ENCODE measurements at regions not wholly inside any gene's neighbourhood (a gene's known extent, or its start where the extent isn't known, plus 50 kb on each side); places are given as distances from the start of the nearest gene placed in this dataset.

DNA sequence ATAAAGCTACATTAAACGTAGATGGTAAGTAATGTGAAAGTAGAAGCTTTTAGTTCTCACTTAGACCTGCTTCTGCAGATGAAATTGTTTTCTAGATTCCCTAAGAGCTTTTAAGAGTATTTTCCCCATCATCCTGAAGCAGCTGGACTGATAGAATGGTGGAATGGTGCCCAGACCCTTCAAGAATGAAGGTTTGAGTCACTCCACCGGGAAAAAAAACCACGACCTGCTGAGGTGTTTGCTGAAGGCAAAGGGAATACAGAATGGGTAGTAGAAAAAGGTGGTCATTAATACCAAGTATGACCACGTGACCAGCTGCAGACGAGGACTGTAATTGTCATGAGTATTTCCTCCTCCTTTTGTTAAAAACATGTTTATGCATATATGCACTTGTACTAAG, 79.2 kb upstream of the PTPRZ1 start:
- DNase-seq (no peak), ATAC-seq (no peak)
- Mint-ChIP-seq H3K27me3 (no peaks in the 10 kb centered on the region), H3K4me3 (no peak overlapping the region), H3K36me3 (ENCODE audit: low read depth) (no peaks in the 10 kb centered on the region), H3K4me1 (ENCODE audit: low read depth) (no peaks in the 10 kb centered on the region), H3K27ac (no peak overlapping the region), H3K9me3 (no peaks in the 10 kb centered on the region)
- ChIA-PET CTCF (no interaction called here), POLR2A (no interaction called here)
- intact Hi-C loops (cut with micrococcal nuclease) = no loop called here
- TF ChIP-seq, protein P1, sequence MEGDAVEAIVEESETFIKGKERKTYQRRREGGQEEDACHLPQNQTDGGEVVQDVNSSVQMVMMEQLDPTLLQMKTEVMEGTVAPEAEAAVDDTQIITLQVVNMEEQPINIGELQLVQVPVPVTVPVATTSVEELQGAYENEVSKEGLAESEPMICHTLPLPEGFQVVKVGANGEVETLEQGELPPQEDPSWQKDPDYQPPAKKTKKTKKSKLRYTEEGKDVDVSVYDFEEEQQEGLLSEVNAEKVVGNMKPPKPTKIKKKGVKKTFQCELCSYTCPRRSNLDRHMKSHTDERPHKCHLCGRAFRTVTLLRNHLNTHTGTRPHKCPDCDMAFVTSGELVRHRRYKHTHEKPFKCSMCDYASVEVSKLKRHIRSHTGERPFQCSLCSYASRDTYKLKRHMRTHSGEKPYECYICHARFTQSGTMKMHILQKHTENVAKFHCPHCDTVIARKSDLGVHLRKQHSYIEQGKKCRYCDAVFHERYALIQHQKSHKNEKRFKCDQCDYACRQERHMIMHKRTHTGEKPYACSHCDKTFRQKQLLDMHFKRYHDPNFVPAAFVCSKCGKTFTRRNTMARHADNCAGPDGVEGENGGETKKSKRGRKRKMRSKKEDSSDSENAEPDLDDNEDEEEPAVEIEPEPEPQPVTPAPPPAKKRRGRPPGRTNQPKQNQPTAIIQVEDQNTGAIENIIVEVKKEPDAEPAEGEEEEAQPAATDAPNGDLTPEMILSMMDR (IDR thresholded peaks at IDR 0.05) = no peak

DNA sequence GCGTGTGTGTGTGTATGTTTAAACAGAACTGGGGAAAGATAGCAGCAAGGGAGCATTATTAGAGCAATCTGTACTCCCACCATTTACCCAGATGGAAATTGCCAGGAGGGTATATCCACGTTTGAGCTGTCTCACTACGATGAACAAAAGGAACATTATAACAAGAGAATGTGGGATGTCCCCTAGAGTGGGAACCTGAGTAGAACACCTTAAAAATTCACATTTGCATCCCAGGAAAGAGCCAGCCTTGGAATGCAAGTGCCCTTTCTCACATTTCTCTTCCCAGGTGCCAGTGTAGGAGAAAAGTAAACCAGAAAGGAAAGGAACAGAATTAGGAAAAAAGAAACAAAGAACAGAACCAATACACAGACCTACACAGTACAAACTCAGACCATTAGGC, 95.3 kb upstream of the PTPRZ1 start:
- ATAC-seq = no peak
- Mint-ChIP-seq H3K36me3 (ENCODE audit: low read depth) (no peaks in the 10 kb centered on the region), H3K27me3 (no peaks in the 10 kb centered on the region), H3K9me3 (no peaks in the 10 kb centered on the region), H3K4me3 (no peak overlapping the region), H3K4me1 (ENCODE audit: low read depth) (no peaks in the 10 kb centered on the region), H3K27ac (no peak overlapping the region)
- no peak for DNase-seq
- CTCF ChIA-PET = no interaction called here
- TF ChIP-seq, protein P1 (IDR thresholded peaks at IDR 0.05) = no peak
- POLR2A ChIA-PET = no interaction called here
- intact Hi-C loops (cut with micrococcal nuclease) = no loop called here

DNA sequence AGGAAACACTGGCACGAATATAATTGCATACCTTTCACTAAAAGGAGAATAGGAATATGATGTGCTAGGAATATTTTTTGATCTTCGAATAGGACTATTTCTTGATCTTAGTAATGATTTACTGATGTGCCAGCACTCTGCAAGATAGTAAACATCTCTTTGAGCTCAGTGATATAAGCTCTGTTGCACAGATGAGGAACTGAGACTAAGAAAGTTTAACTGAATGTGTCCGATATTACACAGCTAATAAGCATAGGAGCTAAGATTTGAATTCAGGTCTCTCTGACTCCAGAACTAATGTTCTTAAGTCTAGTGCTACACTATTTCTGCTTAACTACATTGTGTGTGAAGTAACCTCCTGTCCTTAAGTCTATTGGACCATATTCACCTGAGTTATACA, 98.4 kb upstream of the PTPRZ1 start:
- Mint-ChIP-seq H3K4me3 (no peak overlapping the region), H3K4me1 (ENCODE audit: low read depth) (no peaks in the 10 kb centered on the region), H3K9me3 (no peaks in the 10 kb centered on the region), H3K36me3 (ENCODE audit: low read depth) (no peaks in the 10 kb centered on the region), H3K27me3 (no peaks in the 10 kb centered on the region), H3K27ac (no peak overlapping the region)
- ChIA-PET CTCF (no interaction called here), POLR2A (interaction anchor here (0.5 kb wide), 1 partner anchor 688 kb away, joined by 3 read pairs; no protein-coding TSS in a partner anchor)
- no peak for ATAC-seq
- TF ChIP-seq, protein P1 (IDR thresholded peaks at IDR 0.05) = no peak
- intact Hi-C loops (cut with micrococcal nuclease) = no loop called here
- no peak for DNase-seq

DNA sequence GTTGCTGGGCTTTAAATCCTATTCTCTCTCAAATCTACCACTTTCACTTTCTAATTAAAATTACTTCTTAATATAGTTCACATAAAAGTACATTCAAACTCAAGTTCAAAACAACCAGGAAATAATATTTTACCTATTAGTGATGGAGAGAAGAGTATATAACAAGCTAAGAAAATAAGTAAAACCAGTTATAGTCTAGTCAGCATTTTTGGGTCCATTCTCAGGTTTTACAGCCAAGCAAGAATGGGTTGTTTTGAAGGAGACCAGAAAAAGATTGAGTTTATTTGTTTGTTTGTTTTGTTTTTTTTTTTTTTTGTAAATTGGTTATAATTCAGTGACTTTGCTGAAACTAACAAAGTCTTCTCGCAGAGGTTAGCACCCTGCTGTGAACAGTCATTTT, 106.3 kb upstream of the PTPRZ1 start:
- TF ChIP-seq, protein P1 (IDR thresholded peaks at IDR 0.05) = no peak
- CTCF ChIA-PET = no interaction called here
- ATAC-seq (no peak), DNase-seq (no peak)
- Mint-ChIP-seq H3K4me1 (ENCODE audit: low read depth) (no peaks in the 10 kb centered on the region), H3K27me3 (no peaks in the 10 kb centered on the region), H3K9me3 (no peaks in the 10 kb centered on the region), H3K27ac (no peak overlapping the region), H3K4me3 (no peak overlapping the region), H3K36me3 (ENCODE audit: low read depth) (no peaks in the 10 kb centered on the region)
- intact Hi-C loops (cut with micrococcal nuclease) = no loop called here
- POLR2A ChIA-PET = no interaction called here

DNA sequence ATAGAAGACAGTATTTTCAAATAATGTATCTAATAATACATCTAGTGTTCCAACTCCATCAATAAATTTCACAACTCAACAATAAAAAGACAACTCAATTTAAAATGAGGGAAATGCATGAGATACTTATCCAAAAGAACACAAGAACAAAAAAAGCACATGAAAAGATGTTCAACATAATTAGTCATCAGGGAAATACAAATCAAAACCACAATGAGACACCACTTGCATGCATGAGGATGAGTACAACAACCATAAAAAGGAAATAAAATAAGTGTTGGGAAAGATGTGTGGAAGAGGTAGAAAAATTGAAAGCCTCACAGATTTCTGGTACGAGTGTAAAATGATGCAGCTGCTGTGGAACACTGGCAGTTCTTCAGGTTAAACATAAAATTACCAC, 111.6 kb upstream of the PTPRZ1 start:
- TF ChIP-seq, protein P1 (IDR thresholded peaks at IDR 0.05) = no peak
- intact Hi-C loops (cut with micrococcal nuclease) = no loop called here
- Mint-ChIP-seq H3K36me3 (ENCODE audit: low read depth) (no peaks in the 10 kb centered on the region), H3K27me3 (peaks cover 2% of the 10 kb centered on the region), H3K27ac (no peak overlapping the region), H3K9me3 (no peaks in the 10 kb centered on the region), H3K4me1 (ENCODE audit: low read depth) (no peaks in the 10 kb centered on the region), H3K4me3 (no peak overlapping the region)
- ATAC-seq (no peak), DNase-seq (no peak)
- ChIA-PET CTCF (no interaction called here), POLR2A (no interaction called here)
